Osteoblast (primary cell): ENCODE measurements at regions not wholly inside any gene's neighbourhood (a gene's known extent, or its start where the extent isn't known, plus 50 kb on each side); places are given as distances from the start of the nearest gene placed in this dataset.

Experiments
- DNase-seq: peaks from one replicate; pipeline ENCODE4 v3.0.0; 2011; ENCODE audit warnings: low spot score, mixed read lengths; ENCODE audit not compliant: insufficient read length; ENCODE audit errors: missing footprints
- H2AFZ ChIP-seq: 2 replicates; pipeline ENCODE4 v1.6.0; 2011; ENCODE audit warnings: mild to moderate bottlenecking, low read length
- H3K27ac ChIP-seq: 2 replicates; pipeline ENCODE4 v1.5.1; 2011; ENCODE audit warnings: mild to moderate bottlenecking, low read depth, low read length, moderate library complexity
- H3K27me3 ChIP-seq: 2 replicates; pipeline ENCODE4 v1.6.0; 2012; ENCODE audit warnings: mild to moderate bottlenecking, control low read depth, inconsistent platforms, low read length, moderate library complexity; ENCODE audit not compliant: insufficient read depth
- H3K36me3 ChIP-seq: 2 replicates; pipeline ENCODE4 v1.5.1; 2011; ENCODE audit warnings: mild to moderate bottlenecking, low read length, control low read depth, moderate library complexity; ENCODE audit not compliant: insufficient read depth
- H3K4me1 ChIP-seq: 2 replicates; pipeline ENCODE4 v1.5.1; 2011; ENCODE audit warnings: mild to moderate bottlenecking, low read length, control low read depth, moderate library complexity; ENCODE audit not compliant: insufficient read depth
- H3K4me2 ChIP-seq: 2 replicates; pipeline ENCODE4 v1.6.0; 2011; ENCODE audit warnings: mild to moderate bottlenecking, low read length; ENCODE audit not compliant: insufficient read depth
- H3K4me3 ChIP-seq: fragments of 200-600 bp; sonication (generic); 3 replicates; pipeline ENCODE4 v1.5.1; 2012; ENCODE audit warnings: mild to moderate bottlenecking, low read length, inconsistent platforms; ENCODE audit not compliant: insufficient read depth
- H3K79me2 ChIP-seq: 2 replicates; pipeline ENCODE4 v1.6.0; 2012; ENCODE audit warnings: mild to moderate bottlenecking, low read length, control low read depth, inconsistent platforms; ENCODE audit not compliant: insufficient read depth
- H3K9me3 ChIP-seq: 2 replicates; pipeline ENCODE4 v1.5.1; 2011; ENCODE audit warnings: low read depth, low read length, control low read depth
- H4K20me1 ChIP-seq: 2 replicates; pipeline ENCODE4 v1.6.0; 2012; ENCODE audit warnings: mild to moderate bottlenecking, low read length, control low read depth; ENCODE audit not compliant: insufficient read depth
- CTCF ChIP-seq: IDR thresholded peaks from 2 replicates; pipeline ENCODE4 v1.5.1; 2011; ENCODE audit warnings: mild to moderate bottlenecking, low read depth, low read length, moderate library complexity; ENCODE audit errors: extremely low read depth

GRCh38 chr6:92737983-92738382 is 681.4 kb downstream of the EPHA7 start:
- H3K4me2 ChIP-seq: no peak overlapping the region
- H3K9me3 ChIP-seq: no peaks in the 10 kb centered on the region
- H3K4me3 ChIP-seq: no peak overlapping the region
- no peak overlapping the region for H3K27ac ChIP-seq
- H4K20me1 ChIP-seq: no peaks in the 10 kb centered on the region
- no peaks in the 10 kb centered on the region for H3K79me2 ChIP-seq
- no peaks in the 10 kb centered on the region for H3K4me1 ChIP-seq
- H2AFZ ChIP-seq: no peak overlapping the region
- no peaks in the 10 kb centered on the region for H3K27me3 ChIP-seq
- TF ChIP-seq CTCF: no peak
- no peak for DNase-seq
- H3K36me3 ChIP-seq: no peaks in the 10 kb centered on the region

GRCh38 chr6:92723390-92723931 is 695.9 kb downstream of the EPHA7 start:
- no peak overlapping the region for H2AFZ ChIP-seq
- no peak for TF ChIP-seq CTCF
- H3K9me3 ChIP-seq: no peaks in the 10 kb centered on the region
- no peaks in the 10 kb centered on the region for H3K4me1 ChIP-seq
- H3K4me2 ChIP-seq: no peak overlapping the region
- no peak overlapping the region for H3K27ac ChIP-seq
- H3K36me3 ChIP-seq: no peaks in the 10 kb centered on the region
- no peaks in the 10 kb centered on the region for H3K27me3 ChIP-seq
- no peak for DNase-seq
- H3K79me2 ChIP-seq: no peaks in the 10 kb centered on the region
- H4K20me1 ChIP-seq: no peaks in the 10 kb centered on the region
- H3K4me3 ChIP-seq: no peak overlapping the region

GRCh38 chr6:92719773-92720172 is 699.6 kb downstream of the EPHA7 start:
- TF ChIP-seq CTCF: no peak
- Histone ChIP-seq H2AFZ (no peak overlapping the region), H3K4me2 (no peak overlapping the region), H4K20me1 (no peaks in the 10 kb centered on the region), H3K4me3 (no peak overlapping the region), H3K79me2 (no peaks in the 10 kb centered on the region), H3K36me3 (no peaks in the 10 kb centered on the region), H3K27me3 (no peaks in the 10 kb centered on the region), H3K4me1 (no peaks in the 10 kb centered on the region), H3K27ac (no peak overlapping the region), H3K9me3 (no peaks in the 10 kb centered on the region)
- DNase-seq: no peak

- Histone ChIP-seq H3K4me1 (no peaks in the 10 kb centered on the region), H4K20me1 (no peaks in the 10 kb centered on the region), H3K79me2 (no peaks in the 10 kb centered on the region), H3K4me2 (no peak overlapping the region), H3K36me3 (no peaks in the 10 kb centered on the region), H3K27me3 (no peaks in the 10 kb centered on the region), H3K9me3 (peaks cover 1% of the 10 kb centered on the region), H3K4me3 (no peak overlapping the region), H2AFZ (no peak overlapping the region), H3K27ac (no peak overlapping the region)
- TF ChIP-seq CTCF: no peak
- no peak for DNase-seq
Measured at GRCh38 chr6:92716638-92717037, 702.7 kb downstream of the EPHA7 start.
